ENCODE measurements at regions not wholly inside any gene's neighbourhood (a gene's known extent, or its start where the extent isn't known, plus 50 kb on each side); places are given as distances from the start of the nearest gene placed in this dataset.

DNA sequence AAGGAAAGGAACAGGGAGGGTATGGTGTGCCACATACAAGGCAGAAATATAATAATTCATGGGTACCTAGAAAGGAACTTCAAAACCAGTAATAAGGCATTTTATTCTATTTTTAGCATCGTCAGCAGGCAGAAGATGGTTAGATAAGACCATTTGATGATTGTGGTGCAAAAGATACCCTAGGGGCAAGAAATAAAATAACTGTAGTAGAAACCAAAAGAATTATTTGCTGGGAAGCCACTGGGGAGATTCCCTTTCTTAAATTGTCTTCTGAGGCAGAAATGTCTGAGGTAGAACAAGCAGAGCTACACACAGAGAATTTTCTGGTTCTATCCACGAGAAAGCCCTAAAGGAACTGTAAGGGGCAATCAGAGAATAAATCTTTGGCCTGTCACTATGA is 64.3 kb upstream of the PCGF5 start:
- TF ChIP-seq, protein P1, sequence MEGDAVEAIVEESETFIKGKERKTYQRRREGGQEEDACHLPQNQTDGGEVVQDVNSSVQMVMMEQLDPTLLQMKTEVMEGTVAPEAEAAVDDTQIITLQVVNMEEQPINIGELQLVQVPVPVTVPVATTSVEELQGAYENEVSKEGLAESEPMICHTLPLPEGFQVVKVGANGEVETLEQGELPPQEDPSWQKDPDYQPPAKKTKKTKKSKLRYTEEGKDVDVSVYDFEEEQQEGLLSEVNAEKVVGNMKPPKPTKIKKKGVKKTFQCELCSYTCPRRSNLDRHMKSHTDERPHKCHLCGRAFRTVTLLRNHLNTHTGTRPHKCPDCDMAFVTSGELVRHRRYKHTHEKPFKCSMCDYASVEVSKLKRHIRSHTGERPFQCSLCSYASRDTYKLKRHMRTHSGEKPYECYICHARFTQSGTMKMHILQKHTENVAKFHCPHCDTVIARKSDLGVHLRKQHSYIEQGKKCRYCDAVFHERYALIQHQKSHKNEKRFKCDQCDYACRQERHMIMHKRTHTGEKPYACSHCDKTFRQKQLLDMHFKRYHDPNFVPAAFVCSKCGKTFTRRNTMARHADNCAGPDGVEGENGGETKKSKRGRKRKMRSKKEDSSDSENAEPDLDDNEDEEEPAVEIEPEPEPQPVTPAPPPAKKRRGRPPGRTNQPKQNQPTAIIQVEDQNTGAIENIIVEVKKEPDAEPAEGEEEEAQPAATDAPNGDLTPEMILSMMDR (IDR thresholded peaks at IDR 0.05), result no peak
- DNase-seq, result no peak
- H3K27me3 ChIP-seq (ENCODE audit: low read depth), result no peaks in the 10 kb centered on the region
- intact Hi-C loops (cut with DNase I), result no loop called here
- H3K4me1 ChIP-seq, result no peaks in the 10 kb centered on the region
- no peak overlapping the region for H3K27ac ChIP-seq
- no peak for ATAC-seq
- no peaks in the 10 kb centered on the region for H3K9me3 ChIP-seq
- H3K4me3 ChIP-seq, result no peak overlapping the region
- H3K36me3 ChIP-seq, result no peaks in the 10 kb centered on the region

DNA sequence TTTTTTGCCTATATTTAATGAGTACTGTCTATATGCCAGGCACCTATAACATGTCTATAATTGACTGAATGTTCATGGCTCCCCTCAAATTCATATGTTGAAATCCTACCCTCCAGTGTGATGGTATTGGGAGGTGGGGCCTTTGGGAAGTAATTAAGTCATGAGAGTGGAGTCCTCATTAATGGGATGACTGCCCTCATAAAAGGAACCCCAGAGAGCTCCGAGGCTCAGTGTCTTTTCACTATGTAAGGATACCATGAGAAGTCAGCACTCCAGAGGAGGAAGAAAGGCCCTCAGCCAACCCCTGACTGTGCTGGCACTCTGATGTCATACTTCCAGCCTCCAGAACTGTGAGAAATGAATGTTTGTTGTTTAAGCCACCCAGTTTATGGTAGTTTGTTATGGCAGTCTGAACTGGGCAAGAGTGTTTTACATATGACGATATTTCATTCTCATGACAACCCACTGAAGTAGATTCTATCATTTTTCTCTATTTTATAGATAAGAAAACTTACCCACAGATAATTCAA is 61.1 kb upstream of the PCGF5 start:
- no peak for DNase-seq
- Histone ChIP-seq H3K27me3 (ENCODE audit: low read depth) (no peaks in the 10 kb centered on the region), H3K9me3 (no peaks in the 10 kb centered on the region), H3K4me3 (no peak overlapping the region), H3K27ac (no peak overlapping the region), H3K36me3 (no peaks in the 10 kb centered on the region), H3K4me1 (peaks cover 7% of the 10 kb centered on the region)
- TF ChIP-seq, protein P1 (IDR thresholded peaks at IDR 0.05), result no peak
- no peak for ATAC-seq
- intact Hi-C loops (cut with DNase I), result no loop called here

DNA sequence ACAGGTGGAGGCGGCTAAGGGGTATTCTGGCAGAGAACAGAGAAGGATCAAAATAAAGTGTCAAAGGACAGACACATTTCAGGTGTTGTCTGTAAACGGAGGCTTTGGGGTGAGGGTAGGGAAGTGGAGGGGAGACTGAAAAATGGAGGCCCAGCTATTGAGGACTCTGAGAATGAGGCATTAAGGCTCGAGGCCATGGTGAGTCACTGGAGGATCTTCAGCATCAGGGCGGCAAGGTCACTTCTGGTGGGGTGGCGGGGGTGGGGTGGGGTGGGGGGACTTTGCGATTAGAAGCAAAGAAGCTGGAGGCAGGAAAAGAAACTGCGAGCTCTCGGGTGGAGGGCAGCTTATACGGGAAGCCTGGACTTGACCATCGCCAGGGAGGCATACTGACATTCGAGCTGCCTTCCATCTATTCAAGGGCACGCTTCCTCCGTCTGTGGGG is 58.4 kb upstream of the PCGF5 start:
- Histone ChIP-seq H3K9me3 (no peaks in the 10 kb centered on the region), H3K4me3 (peak overlapping the region; percentile 81), H3K4me1 (peaks cover 7% of the 10 kb centered on the region), H3K36me3 (no peaks in the 10 kb centered on the region), H3K27me3 (ENCODE audit: low read depth) (no peaks in the 10 kb centered on the region), H3K27ac (peak overlapping the region; percentile 88)
- intact Hi-C loops (cut with DNase I), result no loop called here
- DNase-seq (no peak), ATAC-seq (peak in 1 of 2 donors; percentile 5)
- TF ChIP-seq, protein P1 (IDR thresholded peaks at IDR 0.05), result no peak

DNA sequence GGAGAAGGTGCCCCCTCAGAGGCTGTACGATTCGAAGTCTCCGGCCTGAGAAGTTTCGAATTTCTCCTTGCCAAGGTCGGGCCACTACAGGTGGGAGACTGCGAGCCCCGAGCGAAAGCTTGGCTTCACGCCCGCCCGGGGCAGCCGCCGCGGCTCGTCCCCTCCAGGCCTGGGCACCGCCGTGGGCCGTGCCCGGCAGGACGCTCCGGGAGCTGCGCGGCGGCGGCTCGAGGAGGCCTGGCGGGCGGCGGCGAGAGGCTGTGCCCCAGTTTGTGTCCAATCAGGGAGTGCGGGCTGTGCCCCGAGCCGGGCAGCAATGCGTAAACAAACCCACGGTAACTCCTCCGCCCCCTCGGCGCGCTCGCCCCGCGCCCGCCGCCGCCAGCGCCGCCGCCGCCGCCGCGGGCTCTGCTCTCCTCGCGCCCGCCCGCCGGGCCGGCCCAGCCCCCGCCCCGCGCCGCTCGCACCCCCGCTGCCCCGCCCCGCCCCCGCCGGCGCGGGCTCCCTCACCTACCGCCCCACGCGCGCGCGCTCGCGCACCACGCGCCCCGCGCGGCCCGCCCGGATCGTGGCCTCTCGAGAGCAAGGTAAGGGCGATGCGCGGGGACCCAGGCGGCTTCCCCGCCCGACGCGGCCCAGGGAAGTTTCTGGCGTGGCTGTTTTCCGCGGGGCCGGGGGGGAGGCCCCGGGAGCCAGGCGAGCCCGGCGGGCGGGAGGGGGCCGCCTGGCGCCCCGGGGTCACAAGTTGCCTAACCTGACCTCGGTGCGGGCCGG is 57.8 kb upstream of the PCGF5 start:
- intact Hi-C loops (cut with DNase I), result no loop called here
- no peaks in the 10 kb centered on the region for H3K9me3 ChIP-seq
- no peaks in the 10 kb centered on the region for H3K27me3 ChIP-seq (ENCODE audit: low read depth)
- TF ChIP-seq, protein P1 (IDR thresholded peaks at IDR 0.05), result no peak
- peaks cover 7% of the 10 kb centered on the region for H3K4me1 ChIP-seq
- DNase-seq (peak; percentile 89), ATAC-seq (peak; percentile 78 to 84)
- H3K4me3 ChIP-seq, result peak overlapping the region; percentile 81
- no peaks in the 10 kb centered on the region for H3K36me3 ChIP-seq
- H3K27ac ChIP-seq, result peak overlapping the region; percentile 96

DNA sequence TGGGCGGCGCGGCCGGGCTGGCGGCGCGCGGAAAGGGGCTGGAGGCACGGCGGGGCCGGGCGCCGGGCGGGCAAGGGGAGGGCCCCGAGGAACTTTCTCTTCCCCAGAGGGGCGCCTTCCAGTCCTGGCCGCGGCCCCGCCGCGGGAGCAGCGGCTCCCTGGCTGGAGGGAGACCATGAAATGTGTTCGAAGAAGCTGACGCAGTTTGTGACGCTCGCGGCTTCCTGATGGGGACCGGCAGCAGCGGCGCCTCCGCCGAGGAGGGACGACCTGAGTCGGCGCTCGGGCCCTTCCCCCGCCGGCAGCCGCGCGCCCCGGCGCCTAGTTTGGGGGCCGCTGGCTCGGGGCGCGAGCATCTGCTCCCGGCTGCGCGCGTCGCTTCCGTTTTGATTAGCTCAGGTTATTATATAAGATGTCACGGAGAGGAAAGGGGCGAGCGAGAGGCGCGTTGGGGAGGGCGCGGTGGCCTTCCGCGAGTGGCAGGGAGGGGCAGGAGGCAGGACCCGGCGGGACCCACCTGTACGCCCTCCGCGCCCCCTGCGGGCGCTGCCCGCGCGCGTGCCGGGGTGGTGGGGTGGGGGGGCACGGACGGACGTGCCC is 57.1 kb upstream of the PCGF5 start:
- intact Hi-C loops (cut with DNase I), result no loop called here
- Histone ChIP-seq H3K4me3 (peak overlapping the region; percentile 81), H3K27ac (peak overlapping the region; percentile 96), H3K9me3 (no peaks in the 10 kb centered on the region), H3K27me3 (ENCODE audit: low read depth) (no peaks in the 10 kb centered on the region), H3K36me3 (no peaks in the 10 kb centered on the region), H3K4me1 (peaks cover 7% of the 10 kb centered on the region)
- ATAC-seq, result peak; percentile 70
- DNase-seq, result peak; percentile 78
- TF ChIP-seq, protein P1 (IDR thresholded peaks at IDR 0.05), result peak; percentile 16

Data from lower lobe of right lung (tissue), 2 donors.